AG09309 (cell line): ENCODE measurements at regions not wholly inside any gene's neighbourhood (a gene's known extent, or its start where the extent isn't known, plus 50 kb on each side); places are given as distances from the start of the nearest gene placed in this dataset.

Experiments used
- DNase-seq: peaks from one replicate; pipeline ENCODE4 v3.0.0-alpha.2; 2010; ENCODE audit warnings: low read depth
- H3K4me3 ChIP-seq: 2 replicates; pipeline ENCODE4 v1.5.1; 2011; ENCODE audit warnings: mild to moderate bottlenecking, low read depth, low read length, moderate library complexity; ENCODE audit not compliant: control insufficient read depth
- TF ChIP-seq, protein P1 (sequence below): IDR thresholded peaks from 2 replicates; pipeline ENCODE4 v1.5.1; 2011; ENCODE audit warnings: mild to moderate bottlenecking, low read depth, low read length, inconsistent platforms; ENCODE audit not compliant: insufficient read depth, control insufficient read depth; ENCODE audit errors: missing control alignments

DNA sequence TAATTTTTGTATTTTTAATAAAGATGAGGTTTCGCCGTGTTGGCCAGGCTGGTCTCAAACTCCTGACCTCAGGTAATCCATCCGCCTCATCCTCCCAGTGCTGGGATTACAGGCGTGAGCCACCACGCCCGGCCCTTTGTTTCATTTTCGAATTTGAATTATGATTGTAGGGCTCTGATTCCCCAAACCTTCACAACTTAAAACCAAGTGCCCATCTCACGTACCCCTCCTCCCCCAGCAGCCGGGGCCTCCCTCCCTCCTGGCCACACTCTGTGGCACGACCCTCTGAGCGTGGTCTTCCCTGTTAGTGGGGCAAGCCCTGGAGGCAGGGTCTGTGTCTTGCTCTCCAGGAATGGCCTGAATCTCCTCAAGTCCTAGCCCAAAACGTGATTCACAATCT is 166.5 kb downstream of the ASB1 start:
- TF ChIP-seq, protein P1, sequence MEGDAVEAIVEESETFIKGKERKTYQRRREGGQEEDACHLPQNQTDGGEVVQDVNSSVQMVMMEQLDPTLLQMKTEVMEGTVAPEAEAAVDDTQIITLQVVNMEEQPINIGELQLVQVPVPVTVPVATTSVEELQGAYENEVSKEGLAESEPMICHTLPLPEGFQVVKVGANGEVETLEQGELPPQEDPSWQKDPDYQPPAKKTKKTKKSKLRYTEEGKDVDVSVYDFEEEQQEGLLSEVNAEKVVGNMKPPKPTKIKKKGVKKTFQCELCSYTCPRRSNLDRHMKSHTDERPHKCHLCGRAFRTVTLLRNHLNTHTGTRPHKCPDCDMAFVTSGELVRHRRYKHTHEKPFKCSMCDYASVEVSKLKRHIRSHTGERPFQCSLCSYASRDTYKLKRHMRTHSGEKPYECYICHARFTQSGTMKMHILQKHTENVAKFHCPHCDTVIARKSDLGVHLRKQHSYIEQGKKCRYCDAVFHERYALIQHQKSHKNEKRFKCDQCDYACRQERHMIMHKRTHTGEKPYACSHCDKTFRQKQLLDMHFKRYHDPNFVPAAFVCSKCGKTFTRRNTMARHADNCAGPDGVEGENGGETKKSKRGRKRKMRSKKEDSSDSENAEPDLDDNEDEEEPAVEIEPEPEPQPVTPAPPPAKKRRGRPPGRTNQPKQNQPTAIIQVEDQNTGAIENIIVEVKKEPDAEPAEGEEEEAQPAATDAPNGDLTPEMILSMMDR, result no peak
- DNase-seq, result no peak
- no peak overlapping the region for H3K4me3 ChIP-seq

- H3K4me3 ChIP-seq, result no peak overlapping the region
These were observed 167.0 kb downstream of the ASB1 start for GRCh38 chr2:238593678-238594077.

GRCh38 chr2:238594796-238595749 is 168.3 kb downstream of the ASB1 start:
- TF ChIP-seq, protein P1, result no peak
- H3K4me3 ChIP-seq, result no peak overlapping the region
- DNase-seq, result no peak

More at GRCh38 chr2:238593678-238594077, 167.0 kb downstream of the ASB1 start:
- TF ChIP-seq, protein P1, result no peak
- DNase-seq, result no peak

GRCh38 chr2:238595750-238596570 is 169.2 kb downstream of the ASB1 start:
- TF ChIP-seq, protein P1, result no peak
- no peak overlapping the region for H3K4me3 ChIP-seq
- no peak for DNase-seq

- H3K4me3 ChIP-seq, result no peak overlapping the region; the same call in 1 of the 2 replicates
- TF ChIP-seq, protein P1, result peak; percentile 15
- DNase-seq, result peak; percentile 94
These were observed 170.1 kb downstream of the ASB1 start for GRCh38 chr2:238596571-238597551.
